Liver (tissue), 8 donors: ENCODE measurements at regions not wholly inside any gene's neighbourhood (a gene's known extent, or its start where the extent isn't known, plus 50 kb on each side); places are given as distances from the start of the nearest gene placed in this dataset.
"Not testable (repeated sequence)": the region's sequence is repeated elsewhere in the genome, so short reads cannot be mapped to it uniquely, and the experiment has no call there.

ENCODE experiments used
- DNase-seq: peaks from one replicate; pipeline ENCODE4 v3.0.0-alpha.2; 2017; ENCODE audit warnings: low spot score
- H3K27ac ChIP-seq, 2 donors: one replicate each; pipeline ENCODE4 v1.7.0; 2013; ENCODE audit warnings: inconsistent platforms in 2 of 2, low read length in 2 of 2, control low read depth in 1 of 2, low read depth in 1 of 2, mild to moderate bottlenecking in 1 of 2
- H3K27me3 ChIP-seq, 4 donors: one replicate each; pipeline versions ENCODE4 v1.6.1 to v1.7.0; 2013; ENCODE audit warnings: low read length in 3 of 4, inconsistent platforms in 1 of 4, mild to moderate bottlenecking in 1 of 4, moderate library complexity in 1 of 4; ENCODE audit not compliant: control insufficient read depth in 4 of 4, insufficient read depth in 4 of 4
- H3K36me3 ChIP-seq, 4 donors: one replicate each; pipeline versions ENCODE4 v1.6.1 to v1.7.0; 2013; ENCODE audit warnings: low read length in 3 of 4, mild to moderate bottlenecking in 3 of 4, low read depth in 1 of 4, moderate library complexity in 1 of 4; ENCODE audit not compliant: control insufficient read depth in 4 of 4, insufficient read depth in 3 of 4
- H3K4me1 ChIP-seq, 4 donors: one replicate each; pipeline versions ENCODE4 v1.6.1 to v1.7.0; 2013; ENCODE audit warnings: low read length in 3 of 4, mild to moderate bottlenecking in 3 of 4, moderate library complexity in 1 of 4; ENCODE audit not compliant: control insufficient read depth in 4 of 4, insufficient read depth in 4 of 4
- H3K4me3 ChIP-seq, 3 donors: one replicate each; pipeline versions ENCODE4 v1.6.1 to v1.7.0; 2013; ENCODE audit warnings: low read length in 3 of 3, control low read depth in 1 of 3, low read depth in 1 of 3, mild to moderate bottlenecking in 1 of 3
- H3K9ac ChIP-seq, 2 donors: one replicate each; pipeline ENCODE4 v1.7.0; 2013; ENCODE audit warnings: low read length in 2 of 2, mild to moderate bottlenecking in 2 of 2, moderate library complexity in 2 of 2, control low read depth in 1 of 2, low read depth in 1 of 2
- H3K9me3 ChIP-seq, 4 donors: one replicate each; pipeline versions ENCODE4 v1.6.1 to v1.7.0; 2013; ENCODE audit warnings: low read length in 3 of 4; ENCODE audit not compliant: control insufficient read depth in 4 of 4
- ATF3 ChIP-seq: IDR thresholded peaks from 2 replicates; pipeline ENCODE4 v1.6.1; 2016; ENCODE audit warnings: antibody characterized with exemption
- CTCF ChIP-seq: fragments of 150-350 bp; IDR thresholded peaks from 2 replicates; pipeline ENCODE4 v1.5.1; 2017; ENCODE audit warnings: improper control_type of control experiment, low read depth, low read length; ENCODE audit not compliant: missing input control
- EGR1 ChIP-seq, 2 donors: IDR thresholded peaks; 2 replicates each; pipeline ENCODE4 v1.6.1; 2016 to 2018; ENCODE audit warnings: antibody characterized with exemption in 2 of 2, low read depth in 2 of 2
- FOXA2 ChIP-seq: IDR thresholded peaks from 2 replicates; pipeline ENCODE4 v1.6.1; 2016; ENCODE audit warnings: antibody characterized with exemption
- GABPA ChIP-seq, 2 donors: IDR thresholded peaks in 1 of 2; conservative IDR thresholded peaks in 1 of 2; 2 replicates each; pipeline ENCODE4 v1.6.1; 2016; ENCODE audit warnings: antibody characterized with exemption in 2 of 2, mild to moderate bottlenecking in 1 of 2, moderate library complexity in 1 of 2
- HNF4A ChIP-seq, 2 donors: conservative IDR thresholded peaks; 2 replicates each; pipeline ENCODE4 v1.6.1; 2016; ENCODE audit warnings: antibody characterized with exemption in 2 of 2, mild to moderate bottlenecking in 2 of 2
- HNF4G ChIP-seq: IDR thresholded peaks from 2 replicates; pipeline ENCODE4 v1.6.1; 2016; ENCODE audit warnings: antibody characterized with exemption
- JUND ChIP-seq, 2 donors: IDR thresholded peaks; 2 replicates each; pipeline ENCODE4 v1.6.1; 2016; ENCODE audit warnings: antibody characterized with exemption in 2 of 2
- MAX ChIP-seq: IDR thresholded peaks from 2 replicates; pipeline ENCODE4 v1.6.1; 2016; ENCODE audit warnings: antibody characterized with exemption
- NR2F2 ChIP-seq: IDR thresholded peaks from 2 replicates; pipeline ENCODE4 v1.6.1; 2016; ENCODE audit warnings: antibody characterized with exemption
- RAD21 ChIP-seq, 2 donors: IDR thresholded peaks; 2 replicates each; pipeline ENCODE4 v1.6.1; 2016; ENCODE audit warnings: antibody characterized with exemption in 2 of 2, mild to moderate bottlenecking in 2 of 2
- REST ChIP-seq: IDR thresholded peaks from 2 replicates; pipeline ENCODE4 v1.6.1; 2016; ENCODE audit warnings: antibody characterized with exemption, mild to moderate bottlenecking
- RXRA ChIP-seq, 2 donors: IDR thresholded peaks; 2 replicates each; pipeline ENCODE4 v1.6.1; 2017 to 2018; ENCODE audit warnings: antibody characterized with exemption in 2 of 2, mild to moderate bottlenecking in 1 of 2
- SP1 ChIP-seq: IDR thresholded peaks from 2 replicates; pipeline ENCODE4 v1.6.1; 2018; ENCODE audit warnings: antibody characterized with exemption, mild to moderate bottlenecking
- YY1 ChIP-seq: IDR thresholded peaks from 2 replicates; pipeline ENCODE4 v1.6.1; 2016; ENCODE audit warnings: antibody characterized with exemption, mild to moderate bottlenecking
- ZBTB33 ChIP-seq: IDR thresholded peaks from 2 replicates; pipeline ENCODE4 v1.6.1; 2016; ENCODE audit warnings: antibody characterized with exemption
- WGBS: extraction: QIAGEN DNeasy Blood & Tissue Kit; methylation state at CpG from one replicate; pipeline ENCODE4 v1.1.7; 2013; 5-methylcytosine and 5-hydroxymethylcytosine counted together
- donor health status: healthy.
- donor health status: healthy.
- donor health status: healthy.
- donor health status: healthy.
- donor health status: healthy.

- TF ChIP-seq ATF3: no peak
- no peak for TF ChIP-seq GABPA (IDR thresholded peaks at IDR 0.05 in 1 of 2, conservative IDR thresholded peaks at IDR 0.05 in 1 of 2)
- no peak for TF ChIP-seq MAX
- no peak for TF ChIP-seq HNF4A (conservative IDR thresholded peaks at IDR 0.05)
These were observed 195.7 kb upstream of the IGFBP7 start (continued) for GRCh38 chr4:57305836-57306235.

- WGBS: 63% methylated on average over 14 of the region's 14 CpGs
- H3K4me1 ChIP-seq: no peaks in the 10 kb centered on the region
- no peak for DNase-seq
These were observed 193.0 kb upstream of the IGFBP7 start for GRCh38 chr4:57303012-57303751.

GRCh38 chr4:57300300-57300699 lies 190.1 kb upstream of the IGFBP7 start:
- not testable (repeated sequence) for DNase-seq

More at GRCh38 chr4:57303012-57303751, 193.0 kb upstream of the IGFBP7 start:
- peaks cover 0 to 2% (median 0%) of the 10 kb centered on the region in 4 donors for H3K9me3 ChIP-seq
- no peak overlapping the region for H3K9ac ChIP-seq
- H3K27me3 ChIP-seq: no peaks in the 10 kb centered on the region
- no peaks in the 10 kb centered on the region for H3K36me3 ChIP-seq
- no peak overlapping the region for H3K4me3 ChIP-seq
- no peak overlapping the region for H3K27ac ChIP-seq
- no peak for TF ChIP-seq YY1
- no peak for TF ChIP-seq ATF3
- no peak for TF ChIP-seq RAD21 (IDR thresholded peaks at IDR 0.05)
- TF ChIP-seq EGR1 (IDR thresholded peaks at IDR 0.05; ENCODE audit: low read depth in 2 of 2): no peak
- TF ChIP-seq ZBTB33: no peak
- TF ChIP-seq FOXA2: no peak
- no peak for TF ChIP-seq JUND (IDR thresholded peaks at IDR 0.05)
- TF ChIP-seq RXRA (IDR thresholded peaks at IDR 0.05): no peak

GRCh38 chr4:57291911-57292310 lies 181.7 kb upstream of the IGFBP7 start:
- Histone ChIP-seq H3K27me3 (peaks cover 0 to 3% (median 0%) of the 10 kb centered on the region in 4 donors), H3K9me3 (peaks cover 0 to 2% (median 0%) of the 10 kb centered on the region in 4 donors), H3K36me3 (no peaks in the 10 kb centered on the region), H3K27ac (no peak overlapping the region), H3K4me1 (no peaks in the 10 kb centered on the region), H3K4me3 (no peak overlapping the region), H3K9ac (no peak overlapping the region)
- 62% methylated on average over 3 of the region's 3 CpGs for WGBS
- DNase-seq: no peak
- TF ChIP-seq MAX (no peak), YY1 (no peak), SP1 (no peak), EGR1 (IDR thresholded peaks at IDR 0.05; ENCODE audit: low read depth in 2 of 2) (no peak), RXRA (IDR thresholded peaks at IDR 0.05) (no peak), HNF4A (conservative IDR thresholded peaks at IDR 0.05) (no peak), NR2F2 (no peak), CTCF (no peak), HNF4G (no peak), ATF3 (no peak), REST (no peak), FOXA2 (no peak), RAD21 (IDR thresholded peaks at IDR 0.05) (no peak)

More at GRCh38 chr4:57300300-57300699, 190.1 kb upstream of the IGFBP7 start:
- H3K9me3 ChIP-seq, H3K36me3 ChIP-seq, H3K4me1 ChIP-seq, H3K27me3 ChIP-seq, H3K4me3 ChIP-seq, H3K27ac ChIP-seq, H3K9ac ChIP-seq: not testable (repeated sequence)
- 95% methylated on average over 23 of the region's 23 CpGs for WGBS
